HCT116 (cell line): ENCODE measurements at regions not wholly inside any gene's neighbourhood (a gene's known extent, or its start where the extent isn't known, plus 50 kb on each side); places are given as distances from the start of the nearest gene placed in this dataset.

Source experiments
- ATAC-seq: fragments of 200-7000 bp; cut with Tn5 transposase; 2 replicates; pipeline ENCODE4 v1.9.1; 2020; ENCODE audit warnings: mild to moderate bottlenecking, moderate library complexity
- BruUV-seq: library from RNA; stranded (reverse); fragments of 400-500 nt; replicated peaks from 2 replicates; lab custom pipeline; 2021; lab: Mats Ljungman, UMichigan
- CTCF ChIA-PET: fragments of 300-600 bp; sonication (Branson Sonifier 250); formaldehyde crosslinking; loops from one replicate; lab custom pipeline; 2021; ENCODE audit warnings: antibody characterized with exemption; lab: Charles Lee
- POLR2A ChIA-PET: fragments of 300-600, 350-600 bp; sonication (Branson Sonifier 250); formaldehyde crosslinking; loops from one replicate; lab custom pipeline; 2021; ENCODE audit warnings: antibody characterized with exemption; lab: Charles Lee
- RAD21 ChIA-PET, 2 experiments: fragments of 300-600 bp; sonication (Branson Sonifier 250); formaldehyde crosslinking; loops; one replicate each; lab custom pipeline; 2023; ENCODE audit warnings: low total read pairs in 2 of 2; ENCODE audit not compliant: uncharacterized antibody in 2 of 2, unreplicated experiment in 2 of 2, low non-redundant PET in 1 of 2; lab: Charles Lee
- DNase-seq: peaks from one replicate; pipeline ENCODE4 v3.0.0-alpha.2; 2010; ENCODE audit warnings: low read depth, low spot score
- H2AFZ ChIP-seq: fragments of 200-600 bp; shearing (Covaris generic), sonication (generic); 2 replicates; pipeline ENCODE4 v1.6.1; 2017; ENCODE audit warnings: low read depth, mixed run types, mixed read lengths, antibody characterized with exemption, low read length; ENCODE audit not compliant: poor library complexity, severe bottlenecking
- H3K27ac ChIP-seq: 2 replicates; pipeline ENCODE4 v1.5.1; 2012; ENCODE audit warnings: low read depth, low read length
- H3K27me3 ChIP-seq: fragments of 200-600 bp; sonication (generic); 2 replicates; pipeline ENCODE4 v1.6.1; 2016; ENCODE audit warnings: mixed run types, low read length, mixed read lengths; ENCODE audit not compliant: insufficient read depth
- H3K36me3 ChIP-seq, 2 experiments: fragments of 200-500 bp in 1 of 2; fragments of 200-600 bp in 1 of 2; sonication (Bioruptor generic) in 1 of 2; sonication (generic) in 1 of 2; 2 replicates each; pipeline versions ENCODE4 v1.5.1 to v1.6.1; 2014 to 2016; ENCODE audit warnings: low read length in 2 of 2, inconsistent platforms in 1 of 2, mixed read lengths in 1 of 2, mixed run types in 1 of 2; ENCODE audit not compliant: insufficient read depth in 2 of 2, control insufficient read depth in 1 of 2
- H3K4me1 ChIP-seq, 2 experiments: fragments of 200-600 bp in 1 of 2; sonication (generic) in 1 of 2; 2 replicates each; pipeline versions ENCODE4 v1.5.1 to v1.6.1; 2012 to 2017; ENCODE audit warnings: low read length in 2 of 2, inconsistent platforms in 1 of 2, mild to moderate bottlenecking in 1 of 2, mixed read lengths in 1 of 2, mixed run types in 1 of 2, moderate library complexity in 1 of 2; ENCODE audit not compliant: insufficient read depth in 2 of 2, control insufficient read depth in 1 of 2
- H3K4me2 ChIP-seq: fragments of 200-600 bp; sonication (generic); 2 replicates; pipeline ENCODE4 v1.6.1; 2017; ENCODE audit warnings: mixed run types, low read length, mixed read lengths
- H3K4me3 ChIP-seq, 2 experiments: fragments of 200-600 bp in 1 of 2; sonication (generic) in 1 of 2; replicated peaks in 1 of 2; 2 replicates each; pipeline ENCODE4 v1.5.1; 2011 to 2016; ENCODE audit warnings: low read length in 2 of 2, control low read depth in 1 of 2, low read depth in 1 of 2, mild to moderate bottlenecking in 1 of 2, mixed read lengths in 1 of 2, mixed run types in 1 of 2
- H3K79me2 ChIP-seq: fragments of 200-600 bp; sonication (generic); 2 replicates; pipeline ENCODE4 v1.6.1; 2017; ENCODE audit warnings: mild to moderate bottlenecking, mixed run types, low read length, moderate library complexity, mixed read lengths; ENCODE audit not compliant: insufficient read depth
- H3K9ac ChIP-seq: fragments of 200-600 bp; sonication (generic); 2 replicates; pipeline ENCODE4 v1.6.1; 2016; ENCODE audit warnings: low read length, mixed read lengths
- H3K9me2 ChIP-seq: fragments of 200-600 bp; sonication (generic), shearing (Covaris generic); 2 replicates; pipeline ENCODE4 v1.6.1; 2017; ENCODE audit warnings: mixed run types, mild to moderate bottlenecking, moderate library complexity; ENCODE audit not compliant: insufficient read depth
- H3K9me3 ChIP-seq, 2 experiments: fragments of 200-500 bp in 1 of 2; fragments of 200-600 bp in 1 of 2; sonication (Bioruptor generic) in 1 of 2; sonication (generic) in 1 of 2; 2 replicates each; pipeline ENCODE4 v1.6.1; 2014 to 2017; ENCODE audit warnings: low read length in 2 of 2, mixed read lengths in 2 of 2, inconsistent platforms in 1 of 2, low read depth in 1 of 2, mild to moderate bottlenecking in 1 of 2, mixed run types in 1 of 2, moderate library complexity in 1 of 2; ENCODE audit not compliant: control insufficient read depth in 1 of 2, insufficient read depth in 1 of 2
- H4K20me1 ChIP-seq: fragments of 200-600 bp; sonication (generic), shearing (Covaris generic); 2 replicates; pipeline ENCODE4 v1.6.1; 2017; ENCODE audit warnings: mixed run types, mild to moderate bottlenecking, moderate library complexity; ENCODE audit not compliant: insufficient read depth
- CEBPB ChIP-seq: IDR thresholded peaks from 2 replicates; pipeline ENCODE4 v1.6.1; 2012; ENCODE audit warnings: low read depth
- ELF1 ChIP-seq: IDR thresholded peaks from 2 replicates; pipeline ENCODE4 v1.6.1; 2012; ENCODE audit warnings: low read depth, borderline replicate concordance
- EZH2 ChIP-seq: fragments of 200-600 bp; sonication (generic); IDR thresholded peaks from 2 replicates; pipeline ENCODE4 v1.6.1; 2017; ENCODE audit warnings: antibody characterized with exemption, mixed run types
- EZH2phosphoT487 ChIP-seq: fragments of 200-600 bp; IDR thresholded peaks from 2 replicates; pipeline ENCODE4 v1.6.1; 2018; ENCODE audit warnings: antibody characterized with exemption, borderline replicate concordance
- FOSL1 ChIP-seq: IDR thresholded peaks from 2 replicates; pipeline ENCODE4 v1.6.1; 2012; ENCODE audit warnings: low read depth
- JUND ChIP-seq: IDR thresholded peaks from 2 replicates; pipeline ENCODE4 v1.6.1; 2012
- POLR2A ChIP-seq: IDR thresholded peaks from 2 replicates; pipeline ENCODE4 v1.7.0; 2011; ENCODE audit warnings: borderline replicate concordance; ENCODE audit not compliant: insufficient read depth, insufficient read length; ENCODE audit errors: extremely low read depth
- POLR2AphosphoS5 ChIP-seq: IDR thresholded peaks from 2 replicates; pipeline ENCODE4 v1.6.1; 2011; ENCODE audit warnings: mild to moderate bottlenecking, low read depth, low read length, moderate library complexity
- RAD21 ChIP-seq: IDR thresholded peaks from 2 replicates; pipeline ENCODE4 v1.6.1; 2012; ENCODE audit warnings: low read depth, mild to moderate bottlenecking
- SIN3A ChIP-seq: IDR thresholded peaks from 2 replicates; pipeline ENCODE4 v1.6.1; 2012; ENCODE audit warnings: low read depth
- SP1 ChIP-seq: IDR thresholded peaks from 2 replicates; pipeline ENCODE4 v1.6.1; 2012; ENCODE audit warnings: low read depth
- SRF ChIP-seq: IDR thresholded peaks from 2 replicates; pipeline ENCODE4 v1.6.1; 2012; ENCODE audit warnings: low read depth
- YY1 ChIP-seq: IDR thresholded peaks from 2 replicates; pipeline ENCODE4 v1.6.1; 2011; ENCODE audit warnings: low read length, low read depth, moderate library complexity, mild to moderate bottlenecking; ENCODE audit not compliant: insufficient replicate concordance; ENCODE audit errors: extremely low read depth
- ZFX ChIP-seq: fragments of 450-650 bp; IDR thresholded peaks from 2 replicates; pipeline ENCODE4 v1.6.1; 2017
- intact Hi-C: fragments of 100-400 bp; cut with micrococcal nuclease; formaldehyde crosslinking; loops from 2 replicates; pipeline ENCODE4 v1.10.0; 2022
- TF ChIP-seq, protein P1 (sequence below): IDR thresholded peaks from 2 replicates; pipeline ENCODE4 v1.6.1; 2012
- TF ChIP-seq, protein P2 (sequence below): IDR thresholded peaks from 2 replicates; pipeline ENCODE4 v1.6.1; 2012; ENCODE audit warnings: low read depth
- TF ChIP-seq, protein P3 (sequence below), 3 experiments: fragments of 200-600 bp in 1 of 3; sonication (generic) in 1 of 3; IDR thresholded peaks in 2 of 3; conservative IDR thresholded peaks in 1 of 3; 2 replicates each; pipeline ENCODE4 v1.5.1; 2012 to 2017; ENCODE audit warnings: low read depth in 2 of 3, low read length in 2 of 3, antibody characterized with exemption in 1 of 3, borderline replicate concordance in 1 of 3, control low read depth in 1 of 3, mild to moderate bottlenecking in 1 of 3, mixed read lengths in 1 of 3, mixed run types in 1 of 3, moderate library complexity in 1 of 3; ENCODE audit not compliant: insufficient read depth in 1 of 3
- TF ChIP-seq, protein P4 (sequence below): IDR thresholded peaks from 2 replicates; pipeline ENCODE4 v1.6.1; 2012

DNA sequence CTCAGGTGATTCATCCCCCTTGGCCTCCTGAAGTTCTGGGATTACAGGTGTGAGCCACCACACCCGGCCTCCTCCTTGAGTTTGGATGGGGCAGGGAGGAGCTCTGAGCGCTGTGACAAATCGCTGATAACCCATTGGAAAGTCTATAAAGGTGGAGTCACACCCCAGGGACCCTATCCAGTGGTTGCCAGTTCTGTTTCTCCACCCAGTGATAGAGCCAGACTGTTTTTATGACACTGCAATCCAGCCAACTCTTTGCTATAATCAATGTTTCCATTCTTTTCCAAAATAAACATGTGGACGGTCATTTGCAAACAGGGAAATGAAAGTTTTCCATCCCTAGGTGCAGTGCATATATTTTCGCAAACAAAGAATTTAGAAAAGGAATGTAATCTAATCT, 142.0 kb upstream of the PELI2 start (continued):
- TF ChIP-seq, protein P1, sequence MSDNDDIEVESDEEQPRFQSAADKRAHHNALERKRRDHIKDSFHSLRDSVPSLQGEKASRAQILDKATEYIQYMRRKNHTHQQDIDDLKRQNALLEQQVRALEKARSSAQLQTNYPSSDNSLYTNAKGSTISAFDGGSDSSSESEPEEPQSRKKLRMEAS = no peak
- no peak for TF ChIP-seq POLR2AphosphoS5
- no peak for TF ChIP-seq EZH2phosphoT487
- no peak for TF ChIP-seq SP1

DNA sequence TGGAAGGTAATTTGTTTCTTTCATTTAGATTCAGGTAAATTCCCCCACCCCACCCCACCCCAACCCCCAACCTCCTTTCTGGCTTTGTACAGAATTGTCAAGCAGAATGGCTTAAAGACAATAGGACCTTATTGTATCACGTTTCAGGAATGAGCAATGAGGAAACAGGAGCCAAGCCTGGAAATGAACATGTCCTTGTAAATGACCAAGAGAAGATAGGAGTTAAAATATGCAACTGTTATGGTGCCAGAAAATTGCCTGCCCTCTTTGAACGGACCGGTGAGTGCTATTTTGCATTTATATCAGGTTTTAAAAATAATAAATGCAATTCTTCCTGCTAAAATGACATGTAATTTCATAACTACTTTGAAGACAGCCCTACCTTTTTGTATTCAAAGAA, 141.6 kb upstream of the PELI2 start:
- DNase-seq (no peak), ATAC-seq (no peak)
- no peaks in the 10 kb centered on the region for H3K36me3 ChIP-seq
- no peak for TF ChIP-seq RAD21
- TF ChIP-seq CEBPB = no peak
- no peak for TF ChIP-seq ELF1
- no peak for TF ChIP-seq FOSL1
- TF ChIP-seq JUND = no peak
- TF ChIP-seq SRF = no peak
- TF ChIP-seq, protein P2, sequence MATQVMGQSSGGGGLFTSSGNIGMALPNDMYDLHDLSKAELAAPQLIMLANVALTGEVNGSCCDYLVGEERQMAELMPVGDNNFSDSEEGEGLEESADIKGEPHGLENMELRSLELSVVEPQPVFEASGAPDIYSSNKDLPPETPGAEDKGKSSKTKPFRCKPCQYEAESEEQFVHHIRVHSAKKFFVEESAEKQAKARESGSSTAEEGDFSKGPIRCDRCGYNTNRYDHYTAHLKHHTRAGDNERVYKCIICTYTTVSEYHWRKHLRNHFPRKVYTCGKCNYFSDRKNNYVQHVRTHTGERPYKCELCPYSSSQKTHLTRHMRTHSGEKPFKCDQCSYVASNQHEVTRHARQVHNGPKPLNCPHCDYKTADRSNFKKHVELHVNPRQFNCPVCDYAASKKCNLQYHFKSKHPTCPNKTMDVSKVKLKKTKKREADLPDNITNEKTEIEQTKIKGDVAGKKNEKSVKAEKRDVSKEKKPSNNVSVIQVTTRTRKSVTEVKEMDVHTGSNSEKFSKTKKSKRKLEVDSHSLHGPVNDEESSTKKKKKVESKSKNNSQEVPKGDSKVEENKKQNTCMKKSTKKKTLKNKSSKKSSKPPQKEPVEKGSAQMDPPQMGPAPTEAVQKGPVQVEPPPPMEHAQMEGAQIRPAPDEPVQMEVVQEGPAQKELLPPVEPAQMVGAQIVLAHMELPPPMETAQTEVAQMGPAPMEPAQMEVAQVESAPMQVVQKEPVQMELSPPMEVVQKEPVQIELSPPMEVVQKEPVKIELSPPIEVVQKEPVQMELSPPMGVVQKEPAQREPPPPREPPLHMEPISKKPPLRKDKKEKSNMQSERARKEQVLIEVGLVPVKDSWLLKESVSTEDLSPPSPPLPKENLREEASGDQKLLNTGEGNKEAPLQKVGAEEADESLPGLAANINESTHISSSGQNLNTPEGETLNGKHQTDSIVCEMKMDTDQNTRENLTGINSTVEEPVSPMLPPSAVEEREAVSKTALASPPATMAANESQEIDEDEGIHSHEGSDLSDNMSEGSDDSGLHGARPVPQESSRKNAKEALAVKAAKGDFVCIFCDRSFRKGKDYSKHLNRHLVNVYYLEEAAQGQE = no peak
- TF ChIP-seq EZH2phosphoT487 = no peak
- no peak for TF ChIP-seq EZH2
- TF ChIP-seq YY1 = no peak
- TF ChIP-seq POLR2A = no peak
- TF ChIP-seq, protein P3, sequence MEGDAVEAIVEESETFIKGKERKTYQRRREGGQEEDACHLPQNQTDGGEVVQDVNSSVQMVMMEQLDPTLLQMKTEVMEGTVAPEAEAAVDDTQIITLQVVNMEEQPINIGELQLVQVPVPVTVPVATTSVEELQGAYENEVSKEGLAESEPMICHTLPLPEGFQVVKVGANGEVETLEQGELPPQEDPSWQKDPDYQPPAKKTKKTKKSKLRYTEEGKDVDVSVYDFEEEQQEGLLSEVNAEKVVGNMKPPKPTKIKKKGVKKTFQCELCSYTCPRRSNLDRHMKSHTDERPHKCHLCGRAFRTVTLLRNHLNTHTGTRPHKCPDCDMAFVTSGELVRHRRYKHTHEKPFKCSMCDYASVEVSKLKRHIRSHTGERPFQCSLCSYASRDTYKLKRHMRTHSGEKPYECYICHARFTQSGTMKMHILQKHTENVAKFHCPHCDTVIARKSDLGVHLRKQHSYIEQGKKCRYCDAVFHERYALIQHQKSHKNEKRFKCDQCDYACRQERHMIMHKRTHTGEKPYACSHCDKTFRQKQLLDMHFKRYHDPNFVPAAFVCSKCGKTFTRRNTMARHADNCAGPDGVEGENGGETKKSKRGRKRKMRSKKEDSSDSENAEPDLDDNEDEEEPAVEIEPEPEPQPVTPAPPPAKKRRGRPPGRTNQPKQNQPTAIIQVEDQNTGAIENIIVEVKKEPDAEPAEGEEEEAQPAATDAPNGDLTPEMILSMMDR (IDR thresholded peaks at IDR 0.05 in 2 of 3, conservative IDR thresholded peaks at IDR 0.05 in 1 of 3; ENCODE audit: borderline replicate concordance in 1 of 3, insufficient read depth in 1 of 3, low read depth in 2 of 3, low read length in 2 of 3) = no peak
- TF ChIP-seq, protein P4, sequence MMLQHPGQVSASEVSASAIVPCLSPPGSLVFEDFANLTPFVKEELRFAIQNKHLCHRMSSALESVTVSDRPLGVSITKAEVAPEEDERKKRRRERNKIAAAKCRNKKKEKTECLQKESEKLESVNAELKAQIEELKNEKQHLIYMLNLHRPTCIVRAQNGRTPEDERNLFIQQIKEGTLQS = no peak
- TF ChIP-seq SIN3A = no peak
- TF ChIP-seq ZFX = no peak
- TF ChIP-seq SP1 = no peak
- ChIA-PET RAD21 (no interaction called here), CTCF (no interaction called here), POLR2A (no interaction called here)
- H3K27ac ChIP-seq = no peak overlapping the region
- BruUV-seq = no TSS peak
- no peaks in the 10 kb centered on the region for H3K27me3 ChIP-seq
- peaks cover 0 to 5% of the 10 kb centered on the region in 2 experiments; a peak in 2 of 4 replicates for H3K4me1 ChIP-seq
- H4K20me1 ChIP-seq = no peaks in the 10 kb centered on the region
- H2AFZ ChIP-seq = no peak overlapping the region
- H3K9me3 ChIP-seq = no peaks in the 10 kb centered on the region
- intact Hi-C loops = no loop called here
- no peak overlapping the region for H3K4me2 ChIP-seq
- H3K79me2 ChIP-seq = no peaks in the 10 kb centered on the region
- no peak overlapping the region for H3K4me3 ChIP-seq
- H3K9me2 ChIP-seq = no peaks in the 10 kb centered on the region
- no peak overlapping the region for H3K9ac ChIP-seq
